Smooth muscle cell (in vitro differentiated cells): ENCODE measurements at regions not wholly inside any gene's neighbourhood (a gene's known extent, or its start where the extent isn't known, plus 50 kb on each side); places are given as distances from the start of the nearest gene placed in this dataset.

Experiments
- DNase-seq: peaks from one replicate; lab custom pipeline; 2025; ENCODE audit not compliant: unreplicated experiment; lab: John Stamatoyannopoulos, UW
- H2AFZ ChIP-seq: fragments of 200-600 bp; sonication (generic); 2 replicates; pipeline ENCODE4 v1.6.0; 2016; ENCODE audit warnings: antibody characterized with exemption, low read depth, mild to moderate bottlenecking
- H3F3A ChIP-seq: fragments of 200-600 bp; sonication (generic); 2 replicates; pipeline ENCODE4 v1.6.0; 2017; ENCODE audit warnings: antibody characterized with exemption, low read depth
- H3K27ac ChIP-seq: fragments of 200-600 bp; sonication (generic); 2 replicates; pipeline ENCODE4 v1.5.1; 2016; ENCODE audit warnings: low read depth, mild to moderate bottlenecking
- H3K27me3 ChIP-seq: fragments of 200-600 bp; sonication (generic); 2 replicates; pipeline ENCODE4 v1.6.1; 2016; ENCODE audit warnings: low read depth, mild to moderate bottlenecking
- H3K36me3 ChIP-seq: fragments of 200-600 bp; sonication (generic); 2 replicates; pipeline ENCODE4 v1.5.1; 2016; ENCODE audit warnings: low read depth
- H3K4me1 ChIP-seq: fragments of 200-600 bp; sonication (generic); 2 replicates; pipeline ENCODE4 v1.5.1; 2016; ENCODE audit warnings: low read depth
- H3K4me2 ChIP-seq: fragments of 200-600 bp; sonication (generic); 2 replicates; pipeline ENCODE4 v1.6.0; 2016; ENCODE audit warnings: mild to moderate bottlenecking
- H3K4me3 ChIP-seq: fragments of 200-600 bp; sonication (generic); 2 replicates; pipeline ENCODE4 v1.5.1; 2016; ENCODE audit warnings: mild to moderate bottlenecking
- H3K79me2 ChIP-seq: fragments of 200-600 bp; sonication (generic); 2 replicates; pipeline ENCODE4 v1.6.0; 2016; ENCODE audit warnings: low read depth, mild to moderate bottlenecking
- H3K9ac ChIP-seq: fragments of 200-600 bp; sonication (generic); 2 replicates; pipeline ENCODE4 v1.6.0; 2016; ENCODE audit warnings: low read depth
- H3K9me3 ChIP-seq: fragments of 200-600 bp; sonication (generic); replicated peaks from 2 replicates; pipeline ENCODE4 v1.5.1; 2016; ENCODE audit warnings: low read depth
- H4K20me1 ChIP-seq: fragments of 200-600 bp; sonication (generic); 2 replicates; pipeline ENCODE4 v1.6.0; 2016; ENCODE audit warnings: low read depth
- WGBS: methylation state at CpG from one replicate; pipeline ENCODE4 v1.1.7; 2016; ENCODE audit warnings: low lambda C conversion rate; 5-methylcytosine and 5-hydroxymethylcytosine counted together
- TF ChIP-seq, protein P1 (sequence below): fragments of 200-600 bp; sonication (generic); IDR thresholded peaks from 2 replicates; pipeline ENCODE4 v1.5.1; 2017; ENCODE audit warnings: borderline replicate concordance, mild to moderate bottlenecking, antibody characterized with exemption; ENCODE audit not compliant: insufficient read depth, poor library complexity, severe bottlenecking

DNA sequence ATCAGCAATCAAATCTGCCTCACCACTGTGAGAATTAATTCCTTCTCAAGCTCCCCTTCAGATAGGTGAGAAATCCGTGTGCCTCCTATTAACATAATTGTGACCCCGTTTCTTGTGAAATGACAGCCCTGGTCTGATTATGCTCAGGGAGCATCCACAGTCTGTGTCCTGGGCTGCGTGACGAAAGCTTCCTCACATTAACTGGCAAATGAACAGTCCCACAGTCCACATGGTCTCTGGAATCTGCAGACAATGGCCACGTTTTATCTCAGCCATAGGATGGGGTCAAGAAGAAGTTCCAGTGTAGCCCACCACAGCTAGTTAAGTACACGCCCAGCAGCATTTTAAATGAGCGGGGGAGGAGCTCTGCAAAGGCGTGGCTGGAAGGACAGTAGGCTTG, 229.2 kb downstream of the RPS24 start:
- H4K20me1 ChIP-seq = no peaks in the 10 kb centered on the region
- H3K9ac ChIP-seq = peak overlapping the region; percentile 72
- no peak for DNase-seq
- no peak overlapping the region for H2AFZ ChIP-seq
- WGBS = 79% methylated on average over 8 of the region's 8 CpGs
- no peak overlapping the region for H3K4me3 ChIP-seq
- TF ChIP-seq, protein P1, sequence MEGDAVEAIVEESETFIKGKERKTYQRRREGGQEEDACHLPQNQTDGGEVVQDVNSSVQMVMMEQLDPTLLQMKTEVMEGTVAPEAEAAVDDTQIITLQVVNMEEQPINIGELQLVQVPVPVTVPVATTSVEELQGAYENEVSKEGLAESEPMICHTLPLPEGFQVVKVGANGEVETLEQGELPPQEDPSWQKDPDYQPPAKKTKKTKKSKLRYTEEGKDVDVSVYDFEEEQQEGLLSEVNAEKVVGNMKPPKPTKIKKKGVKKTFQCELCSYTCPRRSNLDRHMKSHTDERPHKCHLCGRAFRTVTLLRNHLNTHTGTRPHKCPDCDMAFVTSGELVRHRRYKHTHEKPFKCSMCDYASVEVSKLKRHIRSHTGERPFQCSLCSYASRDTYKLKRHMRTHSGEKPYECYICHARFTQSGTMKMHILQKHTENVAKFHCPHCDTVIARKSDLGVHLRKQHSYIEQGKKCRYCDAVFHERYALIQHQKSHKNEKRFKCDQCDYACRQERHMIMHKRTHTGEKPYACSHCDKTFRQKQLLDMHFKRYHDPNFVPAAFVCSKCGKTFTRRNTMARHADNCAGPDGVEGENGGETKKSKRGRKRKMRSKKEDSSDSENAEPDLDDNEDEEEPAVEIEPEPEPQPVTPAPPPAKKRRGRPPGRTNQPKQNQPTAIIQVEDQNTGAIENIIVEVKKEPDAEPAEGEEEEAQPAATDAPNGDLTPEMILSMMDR = no peak
- H3F3A ChIP-seq = peaks cover 14% of the 10 kb centered on the region
- peak overlapping the region; percentile 91 for H3K27ac ChIP-seq
- no peaks in the 10 kb centered on the region for H3K9me3 ChIP-seq
- no peaks in the 10 kb centered on the region for H3K79me2 ChIP-seq
- H3K4me2 ChIP-seq = peak overlapping the region; percentile 18
- H3K4me1 ChIP-seq = peaks cover 7% of the 10 kb centered on the region
- H3K27me3 ChIP-seq = no peaks in the 10 kb centered on the region
- no peaks in the 10 kb centered on the region for H3K36me3 ChIP-seq

DNA sequence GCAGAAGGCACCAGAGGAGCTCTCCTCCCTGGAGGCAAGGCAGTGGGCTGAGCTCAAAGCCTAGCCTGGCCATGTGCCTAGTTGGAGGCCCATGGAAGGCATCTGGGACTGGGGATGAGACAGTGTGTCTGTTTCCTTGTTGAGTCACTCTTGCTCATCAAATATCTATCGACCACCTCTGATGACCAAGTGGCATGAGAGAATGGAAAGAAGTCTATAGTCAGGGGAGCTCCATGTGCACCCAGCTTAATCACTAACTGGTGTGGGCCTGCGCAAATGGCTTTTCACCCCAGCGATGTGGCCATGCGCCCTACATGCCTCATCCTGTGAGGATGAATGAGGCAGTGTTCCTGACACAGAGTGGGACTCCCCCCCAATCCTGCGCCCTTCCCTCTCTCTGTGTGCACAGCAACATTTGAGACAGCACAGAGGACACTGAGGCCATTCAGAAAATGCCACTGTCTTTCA, 229.9 kb downstream of the RPS24 start:
- Histone ChIP-seq H3K79me2 (no peaks in the 10 kb centered on the region), H3K4me1 (peaks cover 7% of the 10 kb centered on the region), H3K9me3 (no peaks in the 10 kb centered on the region), H3F3A (peaks cover 14% of the 10 kb centered on the region), H3K36me3 (no peaks in the 10 kb centered on the region), H3K27ac (peak overlapping the region; percentile 91), H4K20me1 (no peaks in the 10 kb centered on the region), H2AFZ (no peak overlapping the region), H3K9ac (peak overlapping the region; percentile 72), H3K27me3 (no peaks in the 10 kb centered on the region), H3K4me3 (no peak overlapping the region), H3K4me2 (no peak overlapping the region)
- no peak for DNase-seq
- 57% methylated on average over 5 of the region's 5 CpGs for WGBS
- TF ChIP-seq, protein P1 = no peak

DNA sequence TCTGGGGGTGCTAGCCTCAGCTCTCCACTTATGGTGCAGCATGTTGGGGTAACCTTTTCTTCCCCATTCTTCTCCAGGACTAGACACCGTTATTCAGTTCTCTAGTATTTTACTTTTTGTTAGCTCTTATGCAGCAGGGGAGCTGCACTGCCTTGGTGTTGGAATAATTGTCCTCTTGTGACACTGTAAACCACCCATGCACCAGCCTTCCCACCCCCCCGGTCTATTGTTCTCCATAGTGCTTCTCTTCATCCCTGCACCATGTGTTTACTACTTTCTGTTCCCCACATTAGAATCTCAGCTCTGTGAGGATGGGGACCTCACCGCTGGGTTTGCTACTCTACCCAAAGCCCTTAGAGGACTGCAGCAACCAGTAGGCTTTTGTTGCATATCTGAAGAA, 230.7 kb downstream of the RPS24 start:
- H3K9ac ChIP-seq = no peak overlapping the region
- peaks cover 13% of the 10 kb centered on the region for H3F3A ChIP-seq
- H3K27ac ChIP-seq = peak overlapping the region; percentile 91
- H2AFZ ChIP-seq = no peak overlapping the region
- H3K4me2 ChIP-seq = no peak overlapping the region
- TF ChIP-seq, protein P1 = no peak
- H3K36me3 ChIP-seq = no peaks in the 10 kb centered on the region
- no peaks in the 10 kb centered on the region for H3K9me3 ChIP-seq
- no peaks in the 10 kb centered on the region for H4K20me1 ChIP-seq
- no peak for DNase-seq
- H3K27me3 ChIP-seq = no peaks in the 10 kb centered on the region
- no peak overlapping the region for H3K4me3 ChIP-seq
- H3K79me2 ChIP-seq = no peaks in the 10 kb centered on the region
- 94% methylated on average over 3 of the region's 3 CpGs for WGBS
- peaks cover 7% of the 10 kb centered on the region for H3K4me1 ChIP-seq

GRCh38 chr10:78266741-78267469, 233.2 kb downstream of the RPS24 start:
- Histone ChIP-seq H3K27me3 (no peaks in the 10 kb centered on the region), H3F3A (no peaks in the 10 kb centered on the region), H3K9ac (no peak overlapping the region), H3K27ac (peak overlapping the region; percentile 6), H4K20me1 (no peaks in the 10 kb centered on the region), H3K79me2 (no peaks in the 10 kb centered on the region), H3K4me2 (no peak overlapping the region), H3K4me1 (peaks cover 4% of the 10 kb centered on the region), H3K9me3 (no peaks in the 10 kb centered on the region), H3K4me3 (no peak overlapping the region), H3K36me3 (no peaks in the 10 kb centered on the region), H2AFZ (no peak overlapping the region)
- no peak for DNase-seq
- TF ChIP-seq, protein P1 = no peak
- WGBS = 54% methylated on average over 10 of the region's 10 CpGs
